ENCODE measurements at regions not wholly inside any gene's neighbourhood (a gene's known extent, or its start where the extent isn't known, plus 50 kb on each side); places are given as distances from the start of the nearest gene placed in this dataset.

DNA sequence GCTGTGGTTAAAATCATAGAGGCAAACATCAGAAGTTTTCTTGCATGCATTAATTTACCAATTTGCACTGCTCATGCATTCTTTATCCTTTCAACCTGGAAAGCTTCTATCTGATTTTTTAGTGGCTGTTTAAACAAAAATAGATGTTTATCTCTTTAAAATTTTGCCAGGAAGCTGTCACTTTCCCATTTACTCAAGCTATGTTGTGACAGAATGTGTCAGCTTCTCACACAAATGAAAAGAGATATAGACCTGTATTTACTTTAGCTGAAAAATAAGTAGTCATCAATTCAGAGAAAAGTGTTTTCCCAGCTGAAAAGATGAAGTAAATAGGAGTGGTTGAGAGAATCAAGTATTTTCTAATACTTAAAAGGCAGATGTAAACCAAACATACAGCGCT is 872.8 kb downstream of the DACH1 start:
- H3K36me3 Mint-ChIP-seq (ENCODE audit: insufficient read depth in 1 of 3, low read depth in 3 of 3) = no peaks in the 10 kb centered on the region

More for the DNA sequence above, 872.8 kb downstream of the DACH1 start:
- H3K23me2 ChIP-seq (ENCODE audit: insufficient read length, low read depth, low read length, poor library complexity, severe bottlenecking) = no peaks in the 10 kb centered on the region
- H3K9ac ChIP-seq (ENCODE audit: extremely low read depth, insufficient read length, low read length) = no peak overlapping the region
- no peak overlapping the region for H2AK5ac ChIP-seq (ENCODE audit: insufficient read length, low read length)
- no peak overlapping the region for H2BK12ac ChIP-seq (ENCODE audit: insufficient read length, low read depth, low read length)
- H3K27ac ChIP-seq (ENCODE audit: insufficient read length, low read depth, low read length) = no peak overlapping the region
- no peaks in the 10 kb centered on the region for H3K9me3 Mint-ChIP-seq
- no peaks in the 10 kb centered on the region for H3K27me3 Mint-ChIP-seq (ENCODE audit: low read depth)
- no peaks in the 10 kb centered on the region for H3K4me1 ChIP-seq (ENCODE audit: insufficient read depth, low read length)
- no peak overlapping the region for H3T11ph ChIP-seq (ENCODE audit: low read length)
- H3K27me3 ChIP-seq (ENCODE audit: insufficient read depth, low read length) = no peaks in the 10 kb centered on the region
- no peak overlapping the region for H4K91ac ChIP-seq (ENCODE audit: insufficient read length, low read depth, low read length)
- no CpG with 5 or more reads among the region's 1 CpG for WGBS (ENCODE audit: extremely low coverage, insufficient read length, low lambda C conversion rate)
- H3K23ac ChIP-seq (ENCODE audit: insufficient read length, low read depth, low read length) = no peak overlapping the region
- no peak overlapping the region for H4K5ac ChIP-seq (ENCODE audit: insufficient read length, low read depth, low read length)
- no peaks in the 10 kb centered on the region for H4K20me1 ChIP-seq (ENCODE audit: control insufficient read depth, insufficient read depth, insufficient read length)
- no peak overlapping the region for H2BK15ac ChIP-seq (ENCODE audit: low read depth, low read length)
- no peak overlapping the region for H3K4me3 Mint-ChIP-seq
- H3K4ac ChIP-seq (ENCODE audit: low read depth, low read length) = no peak overlapping the region
- H3K27ac Mint-ChIP-seq = no peak overlapping the region
- TF ChIP-seq, protein P1, sequence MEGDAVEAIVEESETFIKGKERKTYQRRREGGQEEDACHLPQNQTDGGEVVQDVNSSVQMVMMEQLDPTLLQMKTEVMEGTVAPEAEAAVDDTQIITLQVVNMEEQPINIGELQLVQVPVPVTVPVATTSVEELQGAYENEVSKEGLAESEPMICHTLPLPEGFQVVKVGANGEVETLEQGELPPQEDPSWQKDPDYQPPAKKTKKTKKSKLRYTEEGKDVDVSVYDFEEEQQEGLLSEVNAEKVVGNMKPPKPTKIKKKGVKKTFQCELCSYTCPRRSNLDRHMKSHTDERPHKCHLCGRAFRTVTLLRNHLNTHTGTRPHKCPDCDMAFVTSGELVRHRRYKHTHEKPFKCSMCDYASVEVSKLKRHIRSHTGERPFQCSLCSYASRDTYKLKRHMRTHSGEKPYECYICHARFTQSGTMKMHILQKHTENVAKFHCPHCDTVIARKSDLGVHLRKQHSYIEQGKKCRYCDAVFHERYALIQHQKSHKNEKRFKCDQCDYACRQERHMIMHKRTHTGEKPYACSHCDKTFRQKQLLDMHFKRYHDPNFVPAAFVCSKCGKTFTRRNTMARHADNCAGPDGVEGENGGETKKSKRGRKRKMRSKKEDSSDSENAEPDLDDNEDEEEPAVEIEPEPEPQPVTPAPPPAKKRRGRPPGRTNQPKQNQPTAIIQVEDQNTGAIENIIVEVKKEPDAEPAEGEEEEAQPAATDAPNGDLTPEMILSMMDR (conservative IDR thresholded peaks at IDR 0.05) = no peak
- H3K4me1 Mint-ChIP-seq = no peaks in the 10 kb centered on the region
- H4K8ac ChIP-seq (replicated peaks; ENCODE audit: insufficient read length, low read depth, low read length) = no peak overlapping the region
- H3K18ac ChIP-seq (ENCODE audit: insufficient read length, low read depth, low read length) = no peak overlapping the region
- no peak overlapping the region for H2AFZ ChIP-seq (ENCODE audit: low read length)
- no peaks in the 10 kb centered on the region for H3K79me2 ChIP-seq (ENCODE audit: insufficient read depth, low read length)
- H3K4me2 ChIP-seq (ENCODE audit: insufficient read depth, insufficient read length, low read length) = no peak overlapping the region
- no peak for DNase-seq
- no peak overlapping the region for H2BK20ac ChIP-seq (ENCODE audit: low read depth, low read length, poor library complexity, severe bottlenecking)
- no peaks in the 10 kb centered on the region for H3K79me1 ChIP-seq (ENCODE audit: insufficient read depth, low read depth, low read length, poor library complexity, severe bottlenecking)
- no peak overlapping the region for H2BK120ac ChIP-seq (ENCODE audit: low read depth, low read length, poor library complexity, severe bottlenecking)
- no peaks in the 10 kb centered on the region for H3K9me3 ChIP-seq (ENCODE audit: control insufficient read depth, low read depth, low read length)
- no peak overlapping the region for H3K56ac ChIP-seq (ENCODE audit: insufficient read length, low read depth, low read length)
- H3K14ac ChIP-seq (ENCODE audit: insufficient read depth, low read length) = no peak overlapping the region
- H2BK5ac ChIP-seq (ENCODE audit: insufficient read length, low read length) = no peak overlapping the region
